ENCODE measurements at regions not wholly inside any gene's neighbourhood (a gene's known extent, or its start where the extent isn't known, plus 50 kb on each side); places are given as distances from the start of the nearest gene placed in this dataset.

DNA sequence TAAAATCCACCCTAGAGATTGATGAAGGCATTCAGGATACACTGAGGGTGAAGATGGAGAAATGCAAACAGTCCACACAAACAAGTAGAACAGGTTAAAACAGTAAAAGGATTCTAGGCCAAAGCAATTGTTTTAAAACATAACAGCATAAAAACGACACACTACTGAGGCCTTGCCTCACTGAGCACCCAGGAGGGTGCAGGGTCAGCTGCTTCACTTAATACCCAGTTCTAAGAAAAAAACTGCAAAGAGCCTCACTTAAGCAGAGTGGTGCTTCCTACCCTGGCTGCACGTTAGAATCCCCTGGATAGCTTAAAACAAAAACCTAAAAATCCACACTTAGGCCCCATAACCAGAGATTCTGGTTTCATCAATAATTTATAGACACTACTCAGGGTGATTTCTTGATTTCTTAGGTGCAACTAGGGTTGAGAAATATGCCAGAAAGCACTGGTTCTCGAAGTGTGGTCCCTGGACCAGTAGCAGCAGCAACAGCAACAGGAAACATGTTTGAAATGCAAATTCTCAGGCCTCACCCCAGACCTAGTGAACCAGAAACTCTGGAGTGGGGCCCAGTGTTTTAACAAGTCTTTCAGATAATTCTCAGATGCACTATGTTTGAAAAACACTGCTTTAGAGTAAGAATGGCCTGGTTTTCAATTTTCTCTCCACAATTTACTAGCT, 279.1 kb downstream of the ZEB2 start:
- no peak for DNase-seq

DNA sequence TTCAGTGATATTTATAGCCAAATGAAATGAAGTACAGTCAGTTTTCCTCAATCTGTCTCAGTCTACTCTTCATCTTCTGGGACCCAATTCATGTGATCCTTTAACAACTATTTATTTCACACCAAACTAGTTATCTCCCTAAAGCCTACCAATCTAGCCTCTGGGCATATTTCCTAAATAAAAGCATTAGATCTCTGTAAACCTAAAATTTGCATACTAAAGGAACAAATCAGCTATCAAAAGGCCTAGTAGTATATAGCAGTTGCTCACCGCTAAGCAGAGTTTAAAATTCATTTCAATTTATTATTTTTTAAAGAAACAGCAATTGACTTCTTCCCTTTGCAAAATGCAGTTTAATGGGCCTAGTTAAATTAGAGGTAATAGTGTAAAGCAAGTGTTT, 280.2 kb downstream of the ZEB2 start:
- DNase-seq, result no peak

DNA sequence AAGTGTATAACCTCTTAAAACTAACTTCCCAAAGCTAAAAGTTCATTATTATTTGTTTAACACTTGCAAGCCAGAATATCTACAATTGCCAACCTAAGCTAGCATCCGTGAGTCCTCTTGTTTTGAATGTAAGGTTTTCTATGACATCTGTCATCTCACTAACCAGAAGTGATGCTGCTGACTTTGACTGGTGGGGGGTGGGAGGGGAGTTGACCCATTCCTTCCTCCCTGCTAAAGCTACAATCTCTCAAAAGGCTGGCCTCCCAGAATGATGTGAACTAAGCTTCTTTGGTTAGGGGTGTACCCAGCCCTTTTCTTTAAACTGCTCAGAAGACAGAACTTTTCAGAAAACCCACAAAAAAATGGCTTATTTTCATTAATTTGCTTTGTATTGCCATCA, 280.6 kb downstream of the ZEB2 start:
- no peak for DNase-seq

DNA sequence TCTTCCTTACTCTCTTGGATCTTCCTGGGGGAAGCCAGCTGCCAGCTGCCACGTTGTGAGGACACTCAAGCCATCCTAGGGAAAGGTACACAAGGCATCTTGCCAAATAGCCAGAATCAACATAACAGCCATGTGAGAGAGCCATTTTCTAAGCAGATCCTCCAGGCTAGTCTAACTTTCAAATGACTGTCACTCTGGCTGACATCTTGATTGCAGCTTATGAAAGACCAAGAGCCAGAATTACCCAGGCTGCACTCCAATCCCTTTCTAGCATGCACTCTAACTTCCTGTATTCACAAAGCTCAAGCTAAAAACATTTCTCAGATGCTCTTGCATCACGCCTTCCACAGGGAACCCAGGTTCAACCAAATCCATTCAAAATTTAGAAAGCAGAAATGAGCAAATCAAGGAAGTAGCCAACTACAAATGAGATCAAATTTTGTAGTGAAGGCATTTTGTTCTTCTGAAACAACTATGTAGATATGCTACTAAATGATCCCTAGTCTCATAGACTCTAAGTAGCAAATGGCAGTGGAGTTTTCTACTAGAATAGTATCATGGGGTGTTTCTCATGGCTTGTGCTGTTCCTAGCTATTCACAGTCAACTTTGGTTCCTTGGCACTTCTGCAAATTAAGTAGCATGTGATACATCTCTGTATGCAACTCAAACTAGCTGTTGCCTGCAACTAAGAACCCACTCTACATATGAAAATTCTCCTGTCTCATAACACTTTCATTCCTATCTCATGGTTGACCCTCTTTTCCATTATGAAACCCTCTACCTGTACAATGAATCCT, 281.9 kb downstream of the ZEB2 start:
- DNase-seq, result no peak

DNA sequence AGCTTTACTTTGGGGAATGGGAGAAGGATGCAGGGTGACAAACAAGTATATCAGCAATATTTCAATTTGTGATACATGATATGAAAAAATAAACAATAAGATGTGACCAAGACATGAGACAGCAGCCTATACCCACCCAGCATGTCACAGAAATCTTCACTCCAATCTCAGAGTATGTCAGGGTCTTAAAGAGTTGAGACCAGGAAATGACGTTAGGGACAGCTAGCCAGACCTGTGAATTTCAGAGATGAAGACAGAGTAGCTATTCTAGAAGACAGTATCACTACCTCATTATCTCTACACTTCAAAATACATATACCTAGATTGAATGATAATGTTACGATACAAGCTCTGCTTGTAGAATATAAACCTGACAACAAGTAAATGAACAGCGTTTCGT, 282.8 kb downstream of the ZEB2 start:
- DNase-seq, result no peak

DNA sequence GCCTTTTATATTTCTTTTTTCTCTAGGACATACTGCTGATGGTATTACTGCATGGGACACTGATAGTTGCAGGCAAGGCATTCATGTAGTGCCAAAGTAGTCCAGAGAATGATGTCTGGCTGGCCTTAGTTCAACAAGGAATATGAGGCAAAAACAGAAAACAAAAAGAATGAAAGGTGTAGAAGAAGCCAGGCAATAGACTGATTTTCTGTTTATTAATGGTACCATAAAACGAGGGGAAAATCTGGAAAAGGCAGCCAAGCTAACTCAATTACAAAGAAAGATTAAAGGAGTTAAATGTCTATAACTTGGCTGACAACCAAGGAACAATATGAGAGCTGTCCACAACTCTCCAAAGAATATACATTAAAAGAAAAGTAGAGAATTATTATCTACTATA, 284.9 kb downstream of the ZEB2 start:
- DNase-seq, result no peak

DNA sequence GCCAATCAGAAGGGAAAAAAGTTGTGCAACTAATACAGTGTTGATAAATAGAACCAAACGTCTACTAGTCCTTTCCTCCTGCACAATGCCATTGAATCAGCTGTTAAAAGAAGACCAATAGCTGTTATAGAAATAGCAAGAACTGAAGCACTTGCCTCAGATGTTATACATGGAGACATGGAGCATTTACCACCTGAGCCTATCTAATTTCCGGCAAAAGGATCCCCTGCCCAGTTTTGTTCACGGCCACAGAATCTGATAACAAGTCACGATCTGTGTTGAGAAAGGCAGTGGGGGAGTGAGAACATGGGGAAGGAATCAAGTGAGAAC, 285.4 kb downstream of the ZEB2 start:
- DNase-seq, result no peak

DNA sequence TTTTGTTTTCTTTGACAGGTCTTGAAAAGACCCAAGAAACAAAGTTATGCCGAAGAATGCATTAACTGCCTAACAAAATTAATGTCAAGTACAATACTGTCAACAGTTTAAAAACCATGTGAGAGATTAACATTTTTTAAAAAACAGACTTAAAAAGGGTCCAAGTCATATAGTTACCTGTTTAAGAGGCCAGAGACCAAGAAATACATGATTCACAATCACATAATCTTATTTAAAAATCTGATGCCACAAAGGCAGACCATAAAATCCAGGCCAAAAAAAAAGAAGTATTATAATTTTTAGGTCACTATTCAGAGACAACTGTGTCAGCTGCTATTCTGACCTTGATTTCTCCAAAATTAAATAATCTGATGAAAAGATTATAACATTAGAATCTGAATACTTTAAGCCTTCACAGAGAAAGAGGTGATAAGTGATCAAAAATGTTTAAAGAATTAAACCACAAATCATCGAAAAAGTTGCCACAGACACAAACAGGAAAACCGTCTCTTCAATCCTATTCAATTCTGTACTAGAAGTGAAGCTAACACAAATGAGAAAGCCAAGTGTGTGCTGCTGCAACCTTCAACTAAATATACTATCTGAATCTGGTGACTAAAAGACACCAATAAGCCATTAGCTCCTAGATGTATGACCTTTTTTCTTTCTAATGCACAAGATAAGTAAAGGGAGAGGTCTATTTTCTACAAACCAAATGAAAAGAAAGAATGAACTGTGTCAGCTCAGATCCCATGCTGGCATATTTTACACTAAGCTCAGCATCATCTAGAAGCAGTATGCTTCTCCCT, 286.0 kb downstream of the ZEB2 start:
- DNase-seq, result no peak

DNA sequence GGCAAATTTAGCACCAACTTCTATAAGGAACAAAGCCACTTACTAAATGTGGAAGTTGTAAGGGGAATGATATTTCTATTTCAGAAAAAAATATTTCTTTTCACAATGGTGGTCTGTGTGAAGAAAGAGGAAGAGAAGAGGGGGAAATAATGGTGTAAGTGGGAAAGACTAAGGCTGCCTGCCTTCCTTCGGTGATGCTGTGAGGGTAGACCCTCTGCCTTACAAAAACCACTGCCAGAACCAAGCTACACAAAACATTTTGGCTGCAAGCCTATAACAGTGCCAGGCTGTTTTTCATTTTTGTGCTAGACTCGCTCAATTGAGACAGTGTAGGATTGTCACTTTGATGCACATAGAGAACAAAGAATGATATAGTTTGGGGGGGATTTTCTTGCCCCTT, 286.6 kb downstream of the ZEB2 start:
- DNase-seq, result no peak

DNA sequence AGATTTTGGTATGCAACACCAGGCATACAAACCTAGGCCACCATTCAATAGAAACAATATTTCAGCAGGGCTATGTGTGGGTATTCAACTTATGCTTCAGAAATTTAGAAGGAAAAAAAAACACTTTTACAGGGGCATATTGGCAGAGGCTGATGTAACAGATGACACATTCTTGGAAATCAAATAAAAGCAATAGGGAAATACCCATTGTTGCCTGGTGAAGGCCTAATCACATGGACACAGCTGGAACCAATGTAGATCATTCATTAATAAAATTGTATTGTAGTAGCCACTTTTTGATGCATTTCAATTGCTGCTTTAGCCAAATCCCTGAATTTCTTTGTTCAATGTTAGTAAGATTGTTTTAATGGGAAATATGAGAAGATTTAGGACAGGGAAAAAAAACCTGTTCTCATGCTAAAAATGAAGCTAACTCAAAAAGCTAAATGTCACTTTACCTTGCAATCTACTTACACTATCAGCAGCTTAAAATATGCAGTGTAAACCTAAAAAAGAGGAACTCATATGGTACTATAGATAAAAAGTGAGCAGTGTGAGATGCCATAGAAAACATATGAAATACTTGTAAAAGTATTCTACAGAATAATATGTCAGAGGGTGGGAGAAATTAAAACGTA, 289.4 kb downstream of the ZEB2 start:
- DNase-seq, result no peak

DNA sequence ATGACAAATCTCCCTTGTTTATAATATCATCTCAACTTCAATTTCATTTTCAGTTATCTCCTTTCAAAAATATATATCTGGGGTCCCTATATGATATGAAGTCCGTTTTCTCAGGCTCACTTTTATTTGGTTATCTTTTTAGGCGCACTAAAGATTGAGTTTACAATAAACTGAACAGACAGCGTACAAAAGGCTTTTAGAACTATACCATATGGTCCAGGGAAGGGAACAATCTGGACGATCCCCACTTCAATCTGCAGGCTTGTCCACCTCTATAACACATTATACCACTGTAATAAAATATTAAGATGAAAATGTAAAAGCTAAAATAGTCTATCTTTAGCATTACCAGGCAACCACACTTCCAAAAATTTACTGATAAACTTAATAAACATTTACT, 289.9 kb downstream of the ZEB2 start:
- DNase-seq, result no peak

DNA sequence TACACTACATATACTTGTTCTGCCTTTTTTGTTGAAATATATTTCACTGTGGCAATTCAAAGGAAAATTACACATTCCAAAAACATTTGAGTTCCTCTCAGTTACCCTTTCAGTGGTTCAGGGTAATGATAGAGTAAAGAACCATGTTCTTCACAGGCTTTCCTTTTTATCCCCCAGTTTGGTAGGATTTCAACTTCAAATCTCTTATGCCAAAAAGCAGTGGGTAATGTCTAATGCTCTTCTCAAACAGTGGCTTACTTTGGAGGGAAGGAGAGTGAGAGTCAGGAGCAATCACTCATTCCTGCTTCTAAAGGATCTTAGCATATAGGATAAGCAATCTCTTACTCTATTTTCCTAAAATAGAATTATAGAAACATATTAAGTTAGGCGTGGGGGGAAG, 290.6 kb downstream of the ZEB2 start:
- DNase-seq, result no peak

DNA sequence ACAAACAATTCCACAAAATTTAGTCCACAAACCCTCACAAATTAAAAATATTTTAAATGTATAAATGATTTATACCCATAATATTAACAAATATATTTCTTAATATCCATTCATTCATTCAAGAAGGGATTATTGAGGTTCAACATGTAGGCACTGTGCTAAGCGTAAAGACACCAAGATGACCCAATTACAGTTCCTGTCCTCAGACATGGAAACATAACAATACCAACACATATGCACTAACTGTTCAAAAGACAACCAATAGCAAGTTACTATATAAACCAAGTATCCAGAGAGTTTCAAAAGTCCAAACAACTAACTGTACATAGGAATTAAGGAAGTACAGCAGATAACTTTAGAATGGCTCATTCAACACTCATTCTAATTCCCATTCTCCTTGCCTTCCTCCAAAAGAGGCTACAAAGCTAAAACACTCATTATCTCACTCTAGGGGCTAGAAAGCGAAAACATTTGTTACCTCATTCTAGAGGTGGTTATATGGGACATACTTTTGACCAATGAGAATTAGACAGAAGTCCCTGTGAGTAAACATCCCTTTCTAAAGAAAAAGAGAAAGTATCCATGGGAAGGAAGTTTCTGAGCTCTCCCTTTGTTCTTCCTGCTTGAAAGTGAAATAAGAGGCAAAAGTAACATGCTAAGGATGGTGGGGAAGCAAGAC, 292.4 kb downstream of the ZEB2 start:
- DNase-seq, result no peak

DNA sequence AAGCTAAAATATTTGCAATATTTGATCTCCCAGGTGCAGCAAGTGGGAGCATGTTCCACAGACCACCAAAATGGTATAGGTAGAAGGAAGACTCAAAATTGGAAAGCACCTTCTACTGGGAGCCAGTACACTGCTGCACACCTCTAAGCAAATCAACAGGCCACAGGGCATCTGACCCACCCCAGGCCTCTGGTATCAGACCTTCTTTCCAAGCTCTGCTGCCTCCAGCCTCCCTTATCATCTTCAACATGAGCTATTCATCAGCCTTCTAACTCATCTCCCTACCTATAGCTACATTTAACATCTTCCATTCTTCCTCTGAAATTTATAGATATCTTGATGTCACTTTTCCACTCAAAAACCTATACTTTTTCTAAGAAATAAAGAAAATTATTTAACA, 294.8 kb downstream of the ZEB2 start:
- DNase-seq, result no peak

DNA sequence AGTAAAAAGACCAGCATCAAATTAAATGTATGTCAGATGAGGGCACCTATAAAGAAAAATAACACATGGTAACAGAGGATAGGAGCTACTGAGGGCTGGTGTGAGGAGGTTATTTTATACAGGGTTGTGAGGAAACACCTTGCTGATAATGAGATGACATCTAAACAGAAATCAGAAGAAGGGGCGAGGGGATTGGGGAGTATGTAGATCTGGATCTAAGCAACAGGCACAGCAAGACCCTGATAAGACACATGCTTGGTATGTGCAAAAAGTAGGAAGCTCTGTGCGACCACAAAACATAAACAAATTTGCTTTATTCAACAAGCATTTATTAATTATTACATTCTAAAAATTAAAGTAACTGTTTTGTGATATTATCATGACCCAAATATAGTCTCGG, 295.4 kb downstream of the ZEB2 start:
- no peak for DNase-seq

DNA sequence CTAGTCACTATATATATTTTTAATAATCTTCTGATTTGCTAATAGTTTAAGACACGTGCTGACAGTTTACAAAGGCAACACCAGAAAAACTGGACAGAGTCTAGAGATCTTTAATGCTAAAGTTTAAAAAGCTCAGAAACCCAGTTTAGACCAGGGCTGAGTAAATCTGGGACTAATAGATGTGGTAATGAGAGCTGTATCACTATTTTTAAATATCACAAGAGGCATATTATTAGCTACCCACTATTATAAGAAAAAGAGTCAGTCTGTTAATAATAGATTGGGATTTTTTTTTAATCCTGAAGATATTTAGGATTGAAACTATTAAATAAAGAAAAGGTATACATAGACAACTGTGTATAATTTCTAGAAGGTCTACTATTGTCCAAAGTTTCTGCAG, 299.9 kb downstream of the ZEB2 start:
- DNase-seq, result no peak

DNA sequence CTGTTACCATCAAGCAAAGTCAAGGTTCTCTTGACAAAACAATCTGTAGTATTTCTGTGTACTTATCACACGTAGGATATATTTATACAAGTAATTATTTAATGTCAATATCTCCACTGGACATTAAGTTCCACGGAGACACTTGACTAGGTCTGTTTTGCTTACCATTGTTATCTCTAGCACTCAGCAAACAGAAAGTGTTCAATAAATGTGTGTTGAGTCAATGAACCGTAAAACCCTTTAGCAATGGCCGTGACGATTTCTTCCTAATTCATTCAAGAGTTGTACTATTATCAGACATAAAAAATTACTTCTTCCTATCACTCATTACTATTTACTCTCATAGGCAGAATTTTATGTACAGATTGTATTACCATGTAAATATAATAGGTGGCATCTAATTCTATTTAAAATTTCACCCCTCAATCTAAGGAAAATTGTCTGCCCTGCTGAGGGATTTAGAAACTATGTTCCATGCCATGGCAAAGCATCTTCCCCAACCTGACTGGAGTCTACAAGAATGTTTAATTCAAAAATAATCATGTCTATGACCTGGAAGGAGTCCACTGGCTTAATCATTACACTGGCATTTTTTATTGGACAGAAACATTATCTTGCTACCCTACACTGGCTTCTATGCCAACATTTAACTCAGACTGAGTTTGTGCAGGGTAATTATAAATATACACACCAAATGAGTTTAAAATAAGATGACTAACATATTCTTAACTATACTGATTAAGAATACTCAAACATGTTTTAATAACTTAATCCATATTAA, 301.9 kb downstream of the ZEB2 start:
- DNase-seq, result no peak

DNA sequence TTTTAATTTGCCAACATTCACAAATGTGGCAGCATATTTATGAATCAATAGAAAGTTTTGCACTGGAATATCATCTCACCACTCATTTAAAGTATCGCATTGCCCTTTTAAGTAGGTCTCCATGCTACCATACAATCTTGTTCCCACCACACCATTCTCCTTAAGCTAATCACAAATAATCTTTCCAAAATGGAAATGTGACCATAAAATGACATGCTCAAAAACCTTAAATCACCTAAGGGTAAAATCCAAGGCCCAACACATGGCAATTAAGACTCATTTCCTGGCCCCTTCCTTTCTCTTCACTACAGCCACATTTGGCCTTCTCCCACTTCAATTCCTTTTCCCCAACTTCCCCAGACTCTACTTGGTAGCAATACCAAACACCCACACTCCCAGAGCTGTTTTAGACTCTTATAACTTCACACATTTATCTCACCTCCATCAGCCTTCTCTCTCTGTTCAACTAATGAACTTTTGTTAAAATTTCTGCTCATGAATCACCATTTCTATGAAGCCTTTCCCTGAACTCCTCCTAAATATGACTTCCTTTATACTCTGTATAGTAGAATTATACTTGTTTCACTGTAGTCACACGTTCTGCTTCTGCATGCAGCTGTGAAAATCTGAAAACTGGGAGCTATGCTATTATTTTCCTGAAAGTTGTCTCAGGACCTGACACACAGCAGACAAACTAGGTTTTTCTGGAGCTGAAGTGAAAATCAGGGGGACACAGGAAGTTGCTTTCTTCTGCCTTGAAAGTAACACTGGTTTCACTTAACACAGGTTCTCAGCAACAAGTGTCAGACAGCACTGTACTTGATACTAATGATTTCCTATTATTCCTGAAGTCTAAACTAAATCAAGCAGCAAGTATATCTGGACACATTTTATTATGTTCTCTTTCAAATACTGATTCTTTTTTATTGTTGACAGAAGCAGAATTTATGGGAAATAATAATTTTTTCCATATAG, 303.9 kb downstream of the ZEB2 start:
- DNase-seq, result no peak

DNA sequence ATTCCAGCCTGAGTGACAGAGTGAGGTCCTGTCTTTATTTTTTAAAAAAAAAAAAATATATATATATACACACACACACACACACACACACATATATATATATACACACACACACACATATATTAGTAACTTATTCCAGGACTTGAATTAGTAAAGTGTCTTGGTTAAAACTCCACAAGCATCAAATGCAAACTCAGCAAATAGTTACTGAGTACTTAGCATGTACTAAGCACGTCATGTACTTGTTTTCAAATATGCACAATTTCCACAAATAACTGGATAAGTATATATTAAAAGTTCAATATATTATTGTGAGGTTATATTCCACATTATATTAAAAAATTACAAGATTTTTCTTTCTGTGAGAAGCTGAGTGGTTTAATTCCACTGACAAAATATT, 304.7 kb downstream of the ZEB2 start:
- DNase-seq, result no peak

DNA sequence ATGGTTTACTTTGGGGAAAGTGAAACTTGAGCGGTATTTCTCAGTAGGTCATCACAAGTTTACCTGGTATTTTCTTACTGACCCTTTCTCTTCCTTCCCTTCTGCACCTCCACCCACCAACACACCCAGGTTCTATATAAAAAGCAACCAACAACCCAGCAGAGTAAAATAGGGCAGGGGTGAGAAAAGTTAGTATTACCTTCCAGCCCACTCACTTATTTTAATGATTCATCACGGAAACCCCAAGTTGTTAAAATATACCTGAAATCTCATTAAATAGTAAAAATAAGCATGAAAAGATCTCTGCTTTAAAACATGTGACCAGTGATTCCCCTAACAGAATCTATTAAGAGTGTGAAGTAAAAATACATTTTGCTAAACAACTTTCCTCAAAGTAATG, 306.1 kb downstream of the ZEB2 start:
- no peak for DNase-seq

DNA sequence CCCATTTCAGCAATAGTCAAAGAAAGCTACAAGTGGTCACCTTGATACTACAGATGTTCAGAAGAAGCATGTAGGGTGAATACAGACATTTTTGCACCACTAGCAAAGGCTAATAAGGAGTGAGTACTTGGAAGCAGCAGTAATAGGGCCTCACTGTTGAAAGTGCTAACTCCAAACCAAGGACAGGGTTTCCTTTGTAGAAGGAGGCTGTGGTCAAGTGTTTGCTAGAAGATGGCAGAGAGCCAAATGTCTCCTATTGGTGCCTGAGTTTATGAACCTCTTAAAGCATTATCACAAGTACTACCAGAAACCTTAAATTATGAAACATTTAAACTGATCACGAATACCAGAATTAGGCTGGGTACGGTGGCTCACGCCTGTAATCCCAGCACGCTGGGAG, 308.1 kb downstream of the ZEB2 start:
- no peak for DNase-seq
